SH-SY5Y (cell line): ENCODE measurements at regions not wholly inside any gene's neighbourhood (a gene's known extent, or its start where the extent isn't known, plus 50 kb on each side); places are given as distances from the start of the nearest gene placed in this dataset.

Source experiments
- GATA2 ChIP-seq: IDR thresholded peaks from 2 replicates; pipeline ENCODE4 v1.6.1; 2011; ENCODE audit warnings: mild to moderate bottlenecking, low read depth, low read length
- GATA3 ChIP-seq: IDR thresholded peaks from 2 replicates; pipeline ENCODE4 v1.6.1; 2011; ENCODE audit warnings: low read depth, mild to moderate bottlenecking, low read length, moderate library complexity

- TF ChIP-seq GATA2, result no peak
- no peak for TF ChIP-seq GATA3
Observed at GRCh38 chr11:64484191-64485022, 71.3 kb upstream of the SLC22A11 start.
